GM23338 (cell line): ENCODE measurements at regions not wholly inside any gene's neighbourhood (a gene's known extent, or its start where the extent isn't known, plus 50 kb on each side); places are given as distances from the start of the nearest gene placed in this dataset.

Experiments
- CREB1 ChIP-seq: fragments of 250-450 bp; sonication (Bioruptor Pico); IDR thresholded peaks from 2 replicates; pipeline ENCODE4 v1.5.0; 2020; ENCODE audit warnings: low read depth, mild to moderate bottlenecking, moderate library complexity
- CTCF ChIP-seq, 2 experiments: fragments of 200-600 bp in 1 of 2; sonication (generic) in 1 of 2; conservative IDR thresholded peaks; 2 replicates each; pipeline versions ENCODE4 v1.5.1 to v1.6.1; 2016 to 2017; ENCODE audit warnings: antibody characterized with exemption in 2 of 2, low read depth in 2 of 2, mild to moderate bottlenecking in 2 of 2, moderate library complexity in 1 of 2
- ETS1 ChIP-seq: IDR thresholded peaks from 2 replicates; pipeline ENCODE4 v1.6.1; 2016; ENCODE audit warnings: antibody characterized with exemption
- EZH2 ChIP-seq: fragments of 200-600 bp; sonication (generic); IDR thresholded peaks from one replicate; pipeline ENCODE4 v1.8.0; 2017; ENCODE audit warnings: antibody characterized with exemption, mild to moderate bottlenecking, low read depth; ENCODE audit not compliant: unreplicated experiment
- NANOG ChIP-seq: IDR thresholded peaks from 2 replicates; pipeline ENCODE4 v1.6.1; 2016; ENCODE audit warnings: antibody characterized with exemption, borderline replicate concordance
- ZNF114 ChIP-seq: fragments of 250-450 bp; sonication (Bioruptor Pico); IDR thresholded peaks from 2 replicates; pipeline ENCODE4 v1.5.0; 2020; ENCODE audit warnings: mild to moderate bottlenecking, moderate library complexity
- ZNF331 ChIP-seq: fragments of 250-450 bp; sonication (Bioruptor Pico); IDR thresholded peaks from 2 replicates; pipeline ENCODE4 v1.5.0; 2020; ENCODE audit warnings: low read depth, mild to moderate bottlenecking, moderate library complexity
- ZNF462 ChIP-seq: fragments of 250-450 bp; sonication (Bioruptor Pico); IDR thresholded peaks from 2 replicates; pipeline ENCODE4 v1.5.0; 2020; ENCODE audit warnings: mild to moderate bottlenecking, moderate library complexity

- TF ChIP-seq ZNF462 (no peak), CTCF (conservative IDR thresholded peaks at IDR 0.05; ENCODE audit: low read depth in 2 of 2) (no peak), EZH2 (no peak), ETS1 (no peak), ZNF114 (no peak), ZNF331 (CRISPR knock-in tag) (no peak), NANOG (no peak), CREB1 (CRISPR knock-in tag) (no peak)
Measured at GRCh38 chr20:24820345-24820744, 128.7 kb upstream of the CST7 start (continued).
